Activated CD8-positive, alpha-beta T cell treated with anti-CD3 and anti-CD28 coated beads, Interleukin-2, amount 10 ng/mL, durations not matched to agents 7 days and 5 days (primary cell): ENCODE measurements at regions not wholly inside any gene's neighbourhood (a gene's known extent, or its start where the extent isn't known, plus 50 kb on each side); places are given as distances from the start of the nearest gene placed in this dataset.
"Not testable (repeated sequence)": the region's sequence is repeated elsewhere in the genome, so short reads cannot be mapped to it uniquely, and the experiment has no call there.

ENCODE experiments used
- ATAC-seq: fragments of 150-1000 bp; cut with Tn5 transposase; one replicate; pipeline ENCODE4 v1.10.0; 2021; ENCODE audit warnings: moderate library complexity
- CTCF ChIA-PET: fragments of 350-600 bp; sonication (Branson Sonifier 250); formaldehyde crosslinking; loops from one replicate; lab custom pipeline; 2021; ENCODE audit warnings: antibody characterized with exemption; lab: Charles Lee
- POLR2A ChIA-PET: fragments of 350-600 bp; sonication (Branson Sonifier 250); formaldehyde crosslinking; loops from one replicate; lab custom pipeline; 2021; ENCODE audit warnings: antibody characterized with exemption; lab: Charles Lee
- DNase-seq: peaks from one replicate; pipeline ENCODE4 v3.0.0-alpha.2; 2020
- H3K27ac Mint-ChIP-seq: one replicate; pipeline ENCODE4 v1.8.0; 2021; ENCODE audit warnings: mild to moderate bottlenecking, mixed read lengths
- H3K27me3 Mint-ChIP-seq: one replicate; pipeline ENCODE4 v1.8.0; 2021; ENCODE audit warnings: low read depth, mixed read lengths
- H3K36me3 Mint-ChIP-seq: one replicate; pipeline ENCODE4 v1.8.0; 2021; ENCODE audit warnings: low read depth, mixed read lengths
- H3K4me1 Mint-ChIP-seq: one replicate; pipeline ENCODE4 v1.8.0; 2021; ENCODE audit warnings: low read depth, mixed read lengths
- H3K4me3 Mint-ChIP-seq: one replicate; pipeline ENCODE4 v1.8.0; 2021; ENCODE audit warnings: mild to moderate bottlenecking, mixed read lengths
- H3K9me3 Mint-ChIP-seq: one replicate; pipeline ENCODE4 v1.8.0; 2022; ENCODE audit warnings: mixed read lengths; ENCODE audit not compliant: insufficient read depth

- H3K36me3 Mint-ChIP-seq = no peaks in the 10 kb centered on the region
- H3K4me3 Mint-ChIP-seq = no peak overlapping the region
- DNase-seq = no peak
- H3K4me1 Mint-ChIP-seq = no peaks in the 10 kb centered on the region
- ChIA-PET CTCF (no interaction called here), POLR2A (no interaction called here)
- ATAC-seq = no peak
- no peak overlapping the region for H3K27ac Mint-ChIP-seq
- H3K27me3 Mint-ChIP-seq = no peaks in the 10 kb centered on the region
- no peaks in the 10 kb centered on the region for H3K9me3 Mint-ChIP-seq
These were observed 381.8 kb upstream of the NOX3 start for GRCh38 chr6:155837474-155837873.

DNA sequence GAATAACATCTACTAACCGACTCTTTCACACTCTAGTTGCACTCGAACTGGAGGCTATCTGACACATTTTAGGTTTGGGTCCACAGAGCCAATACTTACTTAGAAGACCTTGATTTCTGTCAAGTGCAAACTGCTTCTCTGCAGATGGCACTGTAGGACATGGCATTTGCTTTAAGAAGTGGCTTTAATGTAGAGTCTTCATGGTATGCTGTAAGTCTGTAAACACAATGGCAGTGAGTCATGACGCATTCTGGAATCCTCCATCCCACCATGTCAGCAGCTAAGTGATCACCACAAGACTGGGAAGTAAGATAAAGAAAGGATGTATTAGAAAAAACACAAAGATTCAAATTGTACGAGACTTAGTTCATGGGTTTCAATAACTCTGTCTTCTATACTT lies 377.0 kb upstream of the NOX3 start:
- CTCF ChIA-PET = no interaction called here
- Mint-ChIP-seq H3K4me3 (no peak overlapping the region), H3K27me3 (no peaks in the 10 kb centered on the region), H3K4me1 (no peaks in the 10 kb centered on the region), H3K27ac (no peak overlapping the region), H3K9me3 (no peaks in the 10 kb centered on the region), H3K36me3 (no peaks in the 10 kb centered on the region)
- ATAC-seq (no peak), DNase-seq (no peak)
- POLR2A ChIA-PET = no interaction called here

DNA sequence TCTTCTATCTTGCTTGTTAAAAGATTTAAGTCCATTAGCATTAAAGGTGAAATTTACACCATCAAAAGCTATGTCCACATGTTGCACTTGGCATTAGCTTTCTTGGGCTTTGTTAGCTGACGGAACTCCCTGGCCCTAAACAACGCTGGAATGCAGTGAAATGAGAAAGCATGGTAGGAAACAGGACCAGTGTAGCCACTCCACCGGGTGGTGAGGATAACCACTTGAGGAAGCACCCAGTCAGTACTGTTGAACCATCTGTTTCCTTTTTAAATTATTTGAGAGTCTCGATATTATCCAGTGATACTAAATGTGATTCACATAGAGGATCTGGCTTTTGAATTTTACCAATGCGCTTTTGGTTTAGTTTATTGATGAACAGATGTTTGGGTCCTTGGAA lies 374.9 kb upstream of the NOX3 start:
- Mint-ChIP-seq H3K4me1 (no peaks in the 10 kb centered on the region), H3K4me3 (no peak overlapping the region)
- no peak for ATAC-seq

DNA sequence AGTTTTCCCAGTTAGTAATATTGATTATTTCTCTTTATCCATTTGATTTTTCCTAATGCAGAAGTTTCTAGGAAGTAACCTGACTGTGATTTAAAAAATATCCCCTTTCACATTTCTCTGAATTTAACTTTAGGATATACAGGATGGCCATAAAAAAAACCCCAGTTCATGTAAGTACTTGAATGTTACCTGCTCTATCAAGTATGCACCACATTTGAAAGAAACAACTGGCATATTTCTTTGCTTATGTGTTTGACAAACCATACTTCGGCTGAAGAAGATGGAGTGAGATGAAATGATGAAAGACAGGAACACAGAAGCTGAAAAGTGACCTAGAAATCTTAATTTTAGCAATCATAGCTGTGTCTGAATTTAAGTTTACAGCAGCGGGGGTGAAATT lies 374.0 kb upstream of the NOX3 start:
- DNase-seq (no peak), ATAC-seq (no peak)
- ChIA-PET POLR2A (no interaction called here), CTCF (no interaction called here)
- Mint-ChIP-seq H3K4me3 (no peak overlapping the region), H3K27me3 (no peaks in the 10 kb centered on the region), H3K4me1 (no peaks in the 10 kb centered on the region), H3K9me3 (no peaks in the 10 kb centered on the region), H3K27ac (no peak overlapping the region), H3K36me3 (no peaks in the 10 kb centered on the region)

More for the DNA sequence above, 374.9 kb upstream of the NOX3 start:
- CTCF ChIA-PET = no interaction called here
- Mint-ChIP-seq H3K36me3 (no peaks in the 10 kb centered on the region), H3K27ac (no peak overlapping the region), H3K27me3 (no peaks in the 10 kb centered on the region), H3K9me3 (no peaks in the 10 kb centered on the region)
- POLR2A ChIA-PET = no interaction called here
- DNase-seq = no peak

- Mint-ChIP-seq H3K4me3 (no peak overlapping the region), H3K4me1 (no peaks in the 10 kb centered on the region), H3K36me3 (no peaks in the 10 kb centered on the region), H3K27ac (no peak overlapping the region), H3K9me3 (no peaks in the 10 kb centered on the region), H3K27me3 (no peaks in the 10 kb centered on the region)
- ChIA-PET CTCF (interaction anchor here (0.6 kb wide), 1 partner anchor 580 kb away, joined by 3 read pairs; no protein-coding TSS in a partner anchor), POLR2A (no interaction called here)
- no peak for ATAC-seq
- no peak for DNase-seq
These were observed 373.4 kb upstream of the NOX3 start for GRCh38 chr6:155828989-155829388.

DNA sequence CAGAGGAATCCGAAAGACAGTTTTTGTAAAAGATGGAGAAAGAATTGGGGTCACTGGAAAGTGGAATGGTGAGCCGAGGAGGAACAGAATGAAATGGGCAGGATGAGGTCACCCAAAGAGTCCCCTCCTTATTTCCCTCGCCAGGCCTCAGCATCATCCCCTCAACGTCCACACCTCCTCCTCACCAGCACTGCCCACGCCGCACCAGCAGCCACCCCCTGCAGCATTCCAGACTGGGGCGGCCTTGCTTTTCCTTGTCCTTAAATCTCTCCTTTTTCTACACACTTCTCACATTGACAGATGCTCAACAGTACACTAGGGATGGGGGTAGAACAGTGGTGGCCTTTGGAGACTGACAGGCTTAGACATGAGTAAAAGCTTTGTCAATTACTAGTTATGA lies 363.1 kb upstream of the NOX3 start:
- no peak overlapping the region for H3K4me3 Mint-ChIP-seq
- ATAC-seq (no peak), DNase-seq (no peak)
- no peaks in the 10 kb centered on the region for H3K4me1 Mint-ChIP-seq
- no peaks in the 10 kb centered on the region for H3K36me3 Mint-ChIP-seq
- no peaks in the 10 kb centered on the region for H3K9me3 Mint-ChIP-seq
- CTCF ChIA-PET = no interaction called here
- POLR2A ChIA-PET = no interaction called here
- H3K27me3 Mint-ChIP-seq = no peaks in the 10 kb centered on the region
- H3K27ac Mint-ChIP-seq = no peak overlapping the region

DNA sequence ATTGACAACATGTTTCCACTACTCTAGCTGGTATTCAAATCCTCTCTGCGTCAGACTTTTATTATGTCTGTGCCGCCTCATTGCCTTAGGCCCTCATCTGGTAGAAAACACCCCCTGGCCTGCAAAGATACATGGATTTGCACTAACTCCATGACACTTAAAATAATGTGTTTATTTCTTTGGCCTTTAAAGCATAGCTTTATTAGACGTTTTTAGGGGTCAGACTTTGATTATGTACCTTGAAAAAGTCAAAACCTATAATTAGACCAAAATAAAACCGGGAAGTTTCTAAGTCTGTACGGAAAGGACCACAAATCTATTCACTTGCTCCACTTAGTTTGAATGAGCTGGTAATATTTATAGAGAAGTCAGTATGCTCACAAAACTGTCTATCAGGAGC lies 357.9 kb upstream of the NOX3 start:
- Mint-ChIP-seq H3K27ac (no peak overlapping the region), H3K4me3 (no peak overlapping the region), H3K36me3 (no peaks in the 10 kb centered on the region), H3K27me3 (no peaks in the 10 kb centered on the region), H3K4me1 (no peaks in the 10 kb centered on the region), H3K9me3 (no peaks in the 10 kb centered on the region)
- CTCF ChIA-PET = no interaction called here
- ATAC-seq (no peak), DNase-seq (no peak)
- POLR2A ChIA-PET = no interaction called here

- ATAC-seq = no peak
- CTCF ChIA-PET = no interaction called here
- DNase-seq = no peak
- no peak overlapping the region for H3K4me3 Mint-ChIP-seq
- no peaks in the 10 kb centered on the region for H3K36me3 Mint-ChIP-seq
- H3K27me3 Mint-ChIP-seq = no peaks in the 10 kb centered on the region
- H3K4me1 Mint-ChIP-seq = no peaks in the 10 kb centered on the region
- POLR2A ChIA-PET = no interaction called here
- H3K9me3 Mint-ChIP-seq = no peaks in the 10 kb centered on the region
- H3K27ac Mint-ChIP-seq = no peak overlapping the region
These were observed 351.6 kb upstream of the NOX3 start for GRCh38 chr6:155807243-155807642.

DNA sequence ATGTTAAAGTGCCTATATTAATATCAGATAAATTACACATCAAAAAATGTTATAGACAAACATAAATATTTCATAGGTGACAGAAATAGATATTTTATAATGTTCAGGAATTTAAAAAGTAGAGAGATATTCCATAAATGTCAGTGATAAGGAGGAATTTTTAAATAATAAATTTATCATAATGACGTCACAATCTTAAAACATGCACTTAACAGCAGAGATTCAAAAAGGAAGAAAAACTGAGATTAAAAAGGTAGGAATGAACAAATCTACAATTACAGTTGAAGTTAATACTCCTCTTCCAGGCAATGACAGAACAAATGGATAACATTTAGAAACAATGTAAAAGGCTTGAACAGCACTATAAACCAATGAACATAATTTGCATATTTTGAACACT lies 345.4 kb upstream of the NOX3 start:
- Mint-ChIP-seq H3K9me3 (peaks cover 7% of the 10 kb centered on the region), H3K27me3 (no peaks in the 10 kb centered on the region), H3K36me3 (no peaks in the 10 kb centered on the region), H3K4me3 (no peak overlapping the region), H3K27ac (no peak overlapping the region), H3K4me1 (no peaks in the 10 kb centered on the region)
- CTCF ChIA-PET = no interaction called here
- no peak for ATAC-seq
- POLR2A ChIA-PET = no interaction called here
- DNase-seq = no peak

DNA sequence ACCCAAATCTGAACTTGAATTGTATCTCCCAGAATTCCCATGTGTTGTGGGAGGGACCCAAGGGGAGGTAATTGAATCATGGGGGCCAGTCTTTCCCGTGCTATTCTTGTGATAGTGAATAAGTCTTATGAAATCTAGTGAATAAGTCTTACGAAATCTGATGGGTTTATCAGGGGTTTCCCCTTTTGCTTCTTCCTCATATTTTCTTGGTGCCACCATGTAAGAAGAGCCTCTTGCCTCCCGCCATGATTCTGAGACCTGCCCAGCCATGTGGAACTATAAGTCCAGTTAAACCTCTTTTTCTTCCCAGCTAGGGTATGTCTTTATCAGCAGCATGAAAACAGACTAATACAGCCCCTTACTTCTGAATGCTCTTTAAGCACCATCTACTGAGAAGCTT lies 343.2 kb upstream of the NOX3 start:
- H3K27ac Mint-ChIP-seq, ATAC-seq, H3K4me3 Mint-ChIP-seq, H3K9me3 Mint-ChIP-seq, H3K36me3 Mint-ChIP-seq, CTCF ChIA-PET, POLR2A ChIA-PET, DNase-seq, H3K4me1 Mint-ChIP-seq, H3K27me3 Mint-ChIP-seq: not testable (repeated sequence)

DNA sequence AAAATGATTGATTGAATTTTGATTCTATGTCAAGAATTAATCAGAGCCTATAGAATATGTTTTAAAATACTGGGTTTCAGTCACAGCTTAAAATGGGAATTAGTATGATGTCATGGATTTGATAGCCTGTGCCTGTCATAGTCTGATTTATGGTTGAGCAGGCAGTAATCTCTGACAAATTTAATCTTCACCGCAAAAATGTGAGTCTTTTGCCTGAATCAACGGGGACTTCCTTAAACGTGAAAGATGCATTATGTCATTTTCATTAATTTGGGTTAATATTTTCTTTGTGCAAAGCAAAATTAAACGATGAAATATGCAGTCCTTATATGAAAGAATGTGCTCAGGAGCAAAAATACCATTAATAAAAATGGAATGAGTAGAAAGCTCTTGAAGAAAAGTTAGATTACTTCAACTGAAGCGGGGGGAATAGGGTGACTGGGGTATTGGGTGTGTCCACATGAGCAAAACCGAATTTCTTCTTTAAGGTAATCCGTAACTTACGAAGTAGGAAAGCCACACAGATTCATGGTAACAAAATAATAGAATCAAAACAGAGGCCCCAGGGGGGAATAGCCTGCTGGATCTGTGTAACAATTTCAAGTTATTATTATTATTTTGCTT lies 339.6 kb upstream of the NOX3 start:
- H3K4me3 Mint-ChIP-seq = no peak overlapping the region
- no peaks in the 10 kb centered on the region for H3K4me1 Mint-ChIP-seq
- POLR2A ChIA-PET = no interaction called here
- CTCF ChIA-PET = no interaction called here
- H3K9me3 Mint-ChIP-seq = peaks cover 7% of the 10 kb centered on the region
- H3K27ac Mint-ChIP-seq = no peak overlapping the region
- H3K36me3 Mint-ChIP-seq = no peaks in the 10 kb centered on the region
- no peaks in the 10 kb centered on the region for H3K27me3 Mint-ChIP-seq
- DNase-seq = no peak
- ATAC-seq = no peak

GRCh38 chr6:155791891-155792290 lies 336.3 kb upstream of the NOX3 start:
- Mint-ChIP-seq H3K4me1 (no peaks in the 10 kb centered on the region), H3K27me3 (no peaks in the 10 kb centered on the region), H3K9me3 (peaks cover 7% of the 10 kb centered on the region), H3K36me3 (no peaks in the 10 kb centered on the region), H3K27ac (no peak overlapping the region), H3K4me3 (no peak overlapping the region)
- POLR2A ChIA-PET = no interaction called here
- no peak for DNase-seq
- CTCF ChIA-PET = no interaction called here
- no peak for ATAC-seq

- no peaks in the 10 kb centered on the region for H3K4me1 Mint-ChIP-seq
- no peaks in the 10 kb centered on the region for H3K36me3 Mint-ChIP-seq
- CTCF ChIA-PET = no interaction called here
- ATAC-seq = no peak
- H3K27me3 Mint-ChIP-seq = no peaks in the 10 kb centered on the region
- peaks cover 7% of the 10 kb centered on the region for H3K9me3 Mint-ChIP-seq
- DNase-seq = no peak
- H3K4me3 Mint-ChIP-seq = no peak overlapping the region
- H3K27ac Mint-ChIP-seq = no peak overlapping the region
- POLR2A ChIA-PET = no interaction called here
These were observed 335.5 kb upstream of the NOX3 start for GRCh38 chr6:155791186-155791585.
